ENCODE measurements at regions not wholly inside any gene's neighbourhood (a gene's known extent, or its start where the extent isn't known, plus 50 kb on each side); places are given as distances from the start of the nearest gene placed in this dataset.

DNA sequence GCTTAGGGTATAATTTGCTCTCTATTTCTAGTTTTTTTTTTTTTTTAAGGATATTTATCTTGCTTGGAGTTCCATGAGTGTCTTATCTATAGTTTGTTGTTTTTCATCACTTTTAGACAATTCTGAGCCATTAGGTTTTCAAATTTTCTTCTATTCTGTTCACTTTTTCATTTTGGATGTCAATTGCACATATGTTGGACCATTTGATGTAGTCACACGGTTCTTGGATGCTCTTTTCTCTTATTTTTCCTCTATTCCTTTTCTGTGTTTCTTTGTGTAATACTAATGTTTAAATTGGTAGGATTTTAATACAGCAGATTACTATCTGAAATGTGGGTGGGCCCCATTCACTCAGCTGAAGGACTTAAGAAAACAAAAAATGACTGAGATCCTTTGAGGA is 292.6 kb downstream of the CALCRL start:
- DNase-seq (ENCODE audit: low spot score): no peak
- in situ Hi-C loops (cut with HindIII; ENCODE audit: low sequenced_read_pairs): no loop called here

DNA sequence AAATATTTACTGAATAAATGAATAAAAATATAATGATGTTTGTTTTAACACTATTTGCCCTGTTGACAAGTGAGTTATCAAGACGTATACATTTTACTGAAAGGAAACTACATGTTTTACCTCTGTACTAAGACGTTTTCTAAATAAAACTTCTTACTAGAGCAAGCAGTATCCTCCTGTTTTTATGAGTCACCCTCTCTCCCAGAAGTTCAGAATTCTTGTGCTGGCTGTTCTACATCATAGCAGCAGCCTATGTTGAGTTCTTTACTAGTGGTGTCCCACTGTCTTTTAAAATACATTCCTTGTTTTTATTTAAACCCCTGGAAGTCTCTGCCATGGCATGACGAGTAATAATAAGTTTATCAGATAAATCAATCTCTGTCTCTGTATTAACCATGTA is 297.4 kb downstream of the CALCRL start:
- in situ Hi-C loops (cut with HindIII; ENCODE audit: low sequenced_read_pairs): no loop called here
- DNase-seq (ENCODE audit: low spot score): no peak

DNA sequence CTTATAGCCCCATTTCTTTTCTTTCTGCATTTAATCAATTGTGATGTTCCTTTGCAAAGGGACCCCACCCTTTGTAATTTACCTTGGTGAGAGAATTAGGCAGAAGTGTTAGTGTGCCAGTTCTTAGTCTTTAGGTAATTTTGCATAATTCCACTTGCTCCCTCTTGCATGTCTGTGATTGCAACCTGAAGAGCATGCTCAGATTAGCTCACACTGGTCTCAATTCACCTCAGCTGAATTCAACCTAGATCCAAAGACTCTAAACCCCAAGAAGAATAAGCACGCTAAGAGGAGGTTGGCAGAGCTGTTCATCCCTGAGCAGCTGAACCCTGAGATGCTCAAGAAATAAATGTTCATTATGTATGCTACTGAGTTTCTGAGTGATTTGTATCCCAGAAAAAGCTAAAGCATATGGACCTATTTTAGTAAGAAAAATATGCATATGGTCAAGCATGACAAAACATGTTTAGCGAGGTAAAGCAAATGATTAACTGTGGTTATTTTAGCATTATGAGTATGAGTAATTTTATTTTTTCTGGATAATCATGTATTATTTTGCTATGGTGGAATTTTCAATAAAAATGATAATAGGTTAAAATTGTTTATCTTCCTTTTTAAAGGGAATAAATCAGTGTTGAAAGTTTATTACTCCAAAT is 299.2 kb upstream of the ZSWIM2 start:
- DNase-seq (ENCODE audit: low spot score): no peak
- in situ Hi-C loops (cut with HindIII; ENCODE audit: low sequenced_read_pairs): no loop called here

DNA sequence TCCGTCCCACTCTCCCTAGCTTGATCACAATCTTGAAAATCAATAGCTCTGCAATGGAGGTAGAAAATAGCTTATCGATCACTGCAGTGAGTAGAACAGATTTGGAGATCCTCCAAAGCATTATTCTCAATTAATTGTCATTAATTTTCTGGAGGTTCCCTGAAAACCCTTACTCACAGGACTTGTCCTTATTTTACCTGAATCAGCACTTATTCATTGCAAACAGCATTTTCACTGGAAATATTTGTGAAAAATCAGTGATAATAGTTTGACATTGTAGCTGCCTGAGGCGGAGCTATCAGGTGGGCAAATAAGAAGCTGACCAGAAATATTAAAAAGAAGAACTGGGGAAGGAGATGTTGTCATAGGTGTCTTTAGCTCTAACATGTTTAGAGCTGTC is 294.6 kb upstream of the ZSWIM2 start:
- no peak for DNase-seq (ENCODE audit: low spot score)
- in situ Hi-C loops (cut with HindIII; ENCODE audit: low sequenced_read_pairs): no loop called here

DNA sequence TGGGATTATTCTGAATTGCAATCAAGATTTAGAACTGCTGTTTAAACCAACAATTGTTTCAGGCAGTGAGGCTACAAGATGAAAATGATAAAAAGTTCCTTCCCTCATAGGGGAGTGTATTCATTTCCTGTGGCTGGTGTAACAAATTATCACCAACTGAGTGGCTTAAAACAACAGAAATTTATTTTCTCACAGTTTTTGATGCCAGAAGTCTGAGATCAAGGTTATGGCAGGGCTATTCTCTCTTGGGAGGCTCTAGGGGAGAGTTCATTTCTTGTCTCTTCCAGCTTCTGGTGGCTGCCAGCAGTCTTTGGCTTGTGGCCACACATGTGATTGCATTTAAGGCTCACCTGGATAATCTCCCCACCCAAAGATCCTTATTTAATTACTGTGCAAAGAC is 290.5 kb upstream of the ZSWIM2 start:
- in situ Hi-C loops (cut with HindIII; ENCODE audit: low sequenced_read_pairs): no loop called here
- no peak for DNase-seq (ENCODE audit: low spot score)

DNA sequence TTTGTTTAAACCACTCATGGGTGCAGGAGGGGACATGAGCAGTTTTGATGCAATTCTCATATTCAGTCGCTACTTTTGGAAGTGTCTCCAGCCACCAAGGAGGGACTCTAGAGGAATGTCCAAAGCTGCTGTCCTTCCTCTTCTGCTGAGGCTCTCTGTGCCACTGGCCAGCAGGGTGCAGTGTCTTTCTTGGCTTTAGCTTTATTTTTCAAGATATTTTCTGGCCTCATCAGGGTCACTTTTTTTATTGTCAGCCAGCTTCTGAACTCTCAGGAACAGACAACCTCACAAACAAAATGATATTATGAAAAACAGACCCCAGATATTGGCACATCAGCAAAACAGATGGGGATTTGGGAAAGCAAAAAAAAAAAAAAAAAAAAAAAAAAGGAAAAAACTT is 289.3 kb upstream of the ZSWIM2 start:
- DNase-seq (ENCODE audit: low spot score): peak; percentile 14
- in situ Hi-C loops (cut with HindIII; ENCODE audit: low sequenced_read_pairs): no loop called here

DNA sequence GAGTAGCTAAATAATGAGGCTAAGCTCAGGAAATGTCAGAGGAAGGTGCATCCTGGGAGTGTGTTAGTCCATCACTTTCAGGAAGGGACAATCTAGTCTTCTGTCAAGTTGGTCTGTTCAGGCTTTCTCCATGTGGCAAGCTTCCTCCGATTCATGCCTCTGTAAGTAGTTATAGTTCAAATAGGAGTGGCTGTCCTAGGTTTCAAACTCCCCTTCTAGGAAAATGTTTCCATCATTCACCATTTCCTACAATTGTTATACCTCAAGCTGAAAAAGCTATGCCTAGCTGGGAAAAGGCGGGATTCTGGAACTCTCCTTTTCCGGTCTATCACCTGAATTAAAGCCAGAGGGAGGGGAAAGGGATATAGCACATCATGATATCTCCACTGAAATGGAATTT is 287.7 kb upstream of the ZSWIM2 start:
- in situ Hi-C loops (cut with HindIII; ENCODE audit: low sequenced_read_pairs): no loop called here

DNA sequence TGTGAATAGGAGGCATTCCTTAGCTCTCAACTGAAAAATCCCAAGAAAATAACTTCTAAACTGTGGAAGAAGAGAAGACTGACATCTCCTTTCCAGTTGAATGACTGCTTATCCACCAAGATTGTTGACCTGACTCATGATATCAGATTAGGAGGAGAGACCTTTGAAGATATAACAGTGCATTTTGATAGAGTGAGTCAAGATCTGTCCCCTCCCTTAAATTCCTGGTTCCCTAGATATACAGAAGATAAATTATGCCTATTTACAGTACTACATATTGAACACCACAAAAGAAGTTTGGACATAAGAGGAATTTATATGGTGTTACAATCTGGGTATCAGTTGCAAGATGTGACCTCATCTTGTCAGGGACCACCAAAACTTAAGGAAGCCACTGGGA is 285.3 kb upstream of the ZSWIM2 start:
- no peak for DNase-seq (ENCODE audit: low spot score)
- in situ Hi-C loops (cut with HindIII; ENCODE audit: low sequenced_read_pairs): no loop called here

More for the DNA sequence above, 287.7 kb upstream of the ZSWIM2 start:
- no peak for DNase-seq (ENCODE audit: low spot score)

DNA sequence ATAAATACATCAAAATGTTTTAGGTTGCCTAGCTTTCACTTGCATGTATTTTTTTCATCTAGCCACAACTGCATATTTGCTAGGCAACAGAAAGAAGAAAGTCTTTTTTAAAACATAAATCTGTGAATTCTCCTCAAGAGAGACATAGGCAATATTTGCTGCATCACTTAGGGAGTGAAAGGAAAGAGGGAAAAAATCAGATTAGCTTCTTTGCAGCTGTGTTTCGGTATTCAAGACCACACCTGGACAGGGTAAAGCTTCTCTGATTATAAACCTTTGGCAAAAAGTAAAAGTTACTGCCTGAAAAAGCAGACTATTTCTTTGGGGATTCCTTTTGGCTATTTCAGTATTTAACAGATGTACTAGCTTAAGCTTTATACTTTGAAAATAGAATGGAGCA is 280.9 kb upstream of the ZSWIM2 start:
- in situ Hi-C loops (cut with HindIII; ENCODE audit: low sequenced_read_pairs): no loop called here
- DNase-seq (ENCODE audit: low spot score): no peak

DNA sequence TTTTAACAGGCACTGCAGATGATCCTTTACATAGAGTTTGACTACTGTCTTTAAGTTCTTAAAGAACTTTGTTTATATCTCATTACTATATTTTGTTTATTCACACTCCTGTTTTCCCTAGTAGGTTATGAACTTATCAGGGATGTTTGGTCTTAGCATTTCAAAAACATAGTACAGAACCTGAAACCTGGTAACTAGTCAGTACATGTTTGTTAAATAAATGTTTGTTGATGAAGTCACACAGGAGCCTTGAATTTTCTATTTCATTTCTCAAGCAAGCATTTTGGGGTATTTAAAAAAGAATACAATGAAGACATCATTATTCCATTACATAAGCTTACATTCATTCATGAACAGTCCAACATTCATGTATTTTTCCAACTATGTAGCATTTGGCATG is 280.3 kb upstream of the ZSWIM2 start:
- in situ Hi-C loops (cut with HindIII; ENCODE audit: low sequenced_read_pairs): no loop called here
- DNase-seq (ENCODE audit: low spot score): no peak

DNA sequence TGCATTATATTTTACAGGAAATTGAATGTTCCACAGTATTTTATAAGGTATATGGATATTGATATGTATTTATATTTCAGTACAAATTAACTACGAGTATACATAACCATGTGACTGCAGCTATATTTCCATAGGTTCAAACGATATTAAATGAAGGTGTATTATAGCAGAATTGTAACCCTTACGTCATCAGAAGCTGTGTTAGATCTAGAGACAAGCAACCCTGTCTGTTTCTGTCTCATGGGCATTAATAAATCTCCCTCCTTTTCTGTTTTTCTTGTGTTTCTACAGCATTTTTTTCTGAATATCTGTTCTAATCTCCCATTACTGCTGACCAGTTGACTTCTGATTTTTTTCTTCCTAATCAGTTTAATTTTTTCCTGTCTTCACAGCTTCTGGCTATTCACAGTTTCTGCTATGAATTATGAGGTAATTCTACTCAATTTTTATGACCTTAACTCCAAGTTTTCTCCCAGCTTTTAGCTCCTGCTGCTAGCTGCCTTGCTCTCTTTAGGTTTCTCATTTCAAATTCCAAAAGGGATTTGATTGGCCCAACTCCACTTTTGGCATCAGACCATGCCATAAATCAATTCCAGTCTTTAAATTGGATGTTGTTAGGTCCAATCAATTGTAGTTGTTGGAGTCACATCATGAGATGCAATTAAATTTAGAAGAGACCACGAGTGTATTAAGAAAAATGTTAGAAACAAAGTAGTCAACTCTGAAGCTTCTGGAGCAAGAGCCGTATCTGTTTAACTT is 277.5 kb upstream of the ZSWIM2 start:
- DNase-seq (ENCODE audit: low spot score): no peak
- in situ Hi-C loops (cut with HindIII; ENCODE audit: low sequenced_read_pairs): no loop called here

DNA sequence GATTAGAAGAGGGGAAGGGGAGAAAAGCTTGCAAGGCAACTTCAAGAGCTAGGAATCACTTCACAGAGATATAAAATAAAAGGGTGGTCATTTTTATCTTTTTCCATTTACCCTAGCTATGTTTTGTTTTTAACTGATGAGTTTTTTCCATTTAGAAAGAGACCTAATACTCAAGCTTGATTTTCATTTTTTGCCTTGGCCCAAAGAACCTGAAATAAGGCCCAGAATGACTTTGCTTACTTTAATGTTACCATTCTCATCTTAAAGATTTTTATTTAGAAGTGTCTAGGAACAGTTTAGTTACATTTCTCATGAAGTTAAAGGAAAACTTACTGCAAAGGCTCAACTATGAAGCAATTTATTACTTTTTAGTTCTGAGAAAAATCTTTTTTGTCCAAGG is 276.3 kb upstream of the ZSWIM2 start:
- in situ Hi-C loops (cut with HindIII; ENCODE audit: low sequenced_read_pairs): no loop called here
- no peak for DNase-seq (ENCODE audit: low spot score)

DNA sequence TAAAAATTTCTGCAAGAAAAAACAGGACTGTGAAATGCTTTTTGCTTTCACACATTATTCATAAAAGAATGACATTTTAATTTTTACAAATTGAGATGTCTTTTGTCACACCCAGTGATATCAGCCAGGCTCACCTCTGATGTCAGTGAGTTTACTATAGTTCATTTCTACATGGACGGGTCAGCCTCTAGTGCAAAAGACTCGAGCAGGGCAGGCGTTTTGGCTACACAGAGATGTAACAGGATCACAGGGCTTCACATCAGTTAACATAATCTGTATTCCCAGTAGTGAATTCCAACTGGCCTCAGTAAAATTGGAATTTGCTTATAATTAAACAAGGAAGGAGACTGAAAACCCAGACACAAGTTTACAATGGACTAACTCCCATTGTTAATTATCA is 275.6 kb upstream of the ZSWIM2 start:
- no peak for DNase-seq (ENCODE audit: low spot score)
- in situ Hi-C loops (cut with HindIII; ENCODE audit: low sequenced_read_pairs): no loop called here

DNA sequence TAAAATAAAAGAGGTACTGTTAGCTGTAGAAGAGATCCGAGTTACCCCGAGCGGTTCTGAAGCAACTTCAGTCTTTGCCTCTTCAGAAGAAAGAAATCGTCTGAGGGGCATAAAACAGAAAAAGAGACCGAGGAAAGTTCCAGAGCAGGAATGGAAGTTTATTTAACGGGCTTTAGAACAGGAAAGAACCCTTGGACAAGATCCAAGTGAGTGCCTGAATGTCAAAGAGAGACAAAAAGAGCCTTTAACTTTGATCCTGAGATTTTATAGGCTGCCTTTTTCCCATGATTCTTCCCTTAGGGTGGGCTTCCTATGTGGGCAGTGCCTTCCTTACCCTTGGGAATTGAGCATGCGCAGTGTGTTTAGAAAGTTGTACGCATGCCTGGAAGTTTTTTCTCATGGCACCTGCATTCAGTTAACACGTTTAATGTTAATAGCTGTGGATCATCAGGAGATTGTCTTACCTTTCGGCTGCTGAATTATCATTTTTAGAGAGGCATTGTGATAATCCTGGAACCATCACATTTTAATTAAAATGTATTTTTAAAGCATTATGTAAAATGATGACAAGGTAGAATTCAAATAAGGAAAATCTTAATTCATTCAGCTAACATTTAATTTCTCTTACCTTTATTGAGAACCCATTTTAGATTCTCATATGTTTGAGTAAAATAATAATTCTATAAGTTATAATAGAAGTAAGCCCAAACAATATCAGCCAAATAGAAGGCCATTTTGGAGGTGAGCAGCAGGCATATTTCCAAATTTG is 269.5 kb upstream of the ZSWIM2 start:
- DNase-seq (ENCODE audit: low spot score): no peak
- in situ Hi-C loops (cut with HindIII; ENCODE audit: low sequenced_read_pairs): no loop called here

DNA sequence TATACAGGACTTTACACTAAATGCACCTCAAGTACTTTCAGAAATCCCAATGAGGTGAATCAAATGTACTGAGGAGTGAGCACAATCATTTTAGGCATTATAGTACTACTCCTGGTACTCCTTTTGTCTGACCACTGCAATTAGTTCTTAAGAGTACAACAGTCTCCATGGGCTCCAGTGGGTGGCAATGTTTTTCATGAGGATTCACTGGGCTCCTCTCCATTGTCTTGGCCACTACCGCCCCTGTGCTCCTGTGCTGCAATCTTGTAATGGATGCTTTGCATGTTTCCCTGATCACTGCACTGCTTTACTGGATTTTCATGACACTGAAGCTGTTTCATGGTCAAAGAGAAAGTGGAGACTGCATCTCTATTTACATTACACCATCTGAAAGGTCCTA is 268.5 kb upstream of the ZSWIM2 start:
- no peak for DNase-seq (ENCODE audit: low spot score)
- in situ Hi-C loops (cut with HindIII; ENCODE audit: low sequenced_read_pairs): no loop called here

DNA sequence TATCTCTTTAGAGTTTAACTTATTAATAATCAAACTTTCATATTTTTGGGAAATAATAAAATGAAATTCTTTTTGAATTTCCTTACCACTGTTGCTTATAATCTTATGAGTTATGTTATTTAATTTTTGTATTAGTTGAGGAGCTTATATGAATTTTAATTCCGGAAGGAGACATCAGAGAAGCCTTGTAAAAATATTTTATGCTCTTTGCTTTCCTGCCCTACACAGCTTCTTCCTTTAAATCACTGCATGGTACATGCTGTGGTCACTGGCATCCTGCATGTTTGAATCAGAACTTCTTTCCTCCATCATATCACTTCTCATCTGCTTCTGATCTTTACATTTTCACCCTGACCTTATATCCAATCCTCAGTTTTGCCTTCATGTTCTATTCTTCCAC is 266.7 kb upstream of the ZSWIM2 start:
- in situ Hi-C loops (cut with HindIII; ENCODE audit: low sequenced_read_pairs): no loop called here
- DNase-seq (ENCODE audit: low spot score): no peak

DNA sequence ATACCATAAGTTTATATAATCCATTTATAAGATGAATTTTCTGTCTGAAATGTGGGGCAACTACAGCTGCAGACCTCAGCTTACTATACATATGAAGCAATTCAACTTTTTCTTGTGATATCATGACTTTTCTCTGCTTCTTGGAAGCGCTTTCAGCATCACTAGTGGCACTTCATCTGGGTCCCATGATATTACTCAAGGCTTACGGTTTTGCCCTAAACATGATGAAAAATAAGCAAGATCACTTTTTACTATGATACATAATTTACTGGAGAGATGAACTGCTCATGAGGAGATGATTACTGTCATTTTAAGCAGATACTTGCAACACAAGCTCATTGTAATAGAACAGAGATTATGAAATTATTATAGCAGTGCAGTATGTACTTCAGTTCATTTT is 258.0 kb upstream of the ZSWIM2 start:
- DNase-seq (ENCODE audit: low spot score): no peak
- in situ Hi-C loops (cut with HindIII; ENCODE audit: low sequenced_read_pairs): no loop called here

DNA sequence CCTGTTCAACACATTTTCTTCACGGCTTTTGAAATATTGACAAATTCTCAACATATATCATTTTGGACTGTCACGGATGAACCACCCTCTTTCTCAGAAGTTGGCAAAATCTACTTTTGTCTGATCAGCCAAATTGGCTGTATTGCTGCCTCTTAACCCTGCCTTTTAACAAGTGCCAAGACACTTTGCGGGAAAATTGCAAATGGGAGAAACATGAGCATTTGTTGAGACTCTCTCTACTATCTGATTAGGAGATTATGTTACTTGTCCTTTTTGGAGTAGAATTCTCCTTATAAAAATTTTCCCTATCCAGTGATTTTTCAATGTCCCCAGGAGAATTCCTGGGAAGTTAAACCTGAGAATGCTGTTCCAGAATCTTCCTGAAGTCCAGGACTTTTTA is 256.2 kb upstream of the ZSWIM2 start:
- no peak for DNase-seq (ENCODE audit: low spot score)
- in situ Hi-C loops (cut with HindIII; ENCODE audit: low sequenced_read_pairs): no loop called here

DNA sequence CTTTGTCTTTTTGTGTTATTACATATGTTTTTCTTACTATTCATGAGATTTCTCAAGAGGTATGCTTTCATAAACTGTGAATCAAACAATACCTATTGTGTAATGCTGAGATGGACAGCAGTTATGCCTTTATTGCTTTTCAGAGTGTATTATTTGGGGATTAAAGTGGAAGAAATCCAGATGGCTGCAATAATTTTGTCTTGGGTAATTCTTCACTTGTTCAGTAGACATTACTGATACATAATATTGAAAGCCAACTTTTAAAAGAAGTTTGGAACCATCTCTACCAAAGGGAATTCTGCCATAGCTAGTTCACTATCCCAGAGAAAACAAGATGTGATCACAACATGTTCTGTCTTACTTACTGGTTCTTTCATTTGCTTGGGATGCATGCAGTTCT is 253.4 kb upstream of the ZSWIM2 start:
- in situ Hi-C loops (cut with HindIII; ENCODE audit: low sequenced_read_pairs): no loop called here

DNA sequence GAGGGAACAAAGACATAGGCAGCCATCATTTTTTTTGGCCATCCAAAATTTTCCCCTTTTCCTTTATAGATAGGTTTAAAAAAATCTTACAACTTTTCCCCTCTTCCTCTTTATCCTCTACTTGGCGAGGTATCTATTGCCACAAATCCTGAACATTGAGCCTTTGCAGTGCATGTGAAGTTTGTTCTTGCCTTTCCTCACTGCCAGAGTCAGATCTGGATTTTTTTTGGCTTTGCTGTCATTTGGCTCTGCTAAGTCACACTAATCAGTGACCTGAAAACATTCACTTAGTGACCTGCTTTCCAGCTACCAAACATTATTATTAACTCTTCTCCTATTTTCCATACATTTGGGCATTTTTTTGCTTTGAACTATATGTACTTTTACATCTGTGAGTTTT is 249.2 kb upstream of the ZSWIM2 start:
- DNase-seq (ENCODE audit: low spot score): no peak
- in situ Hi-C loops (cut with HindIII; ENCODE audit: low sequenced_read_pairs): no loop called here

More for the DNA sequence above, 253.4 kb upstream of the ZSWIM2 start:
- no peak for DNase-seq (ENCODE audit: low spot score)
